Cardiac fibroblast (primary cell): ENCODE measurements at regions not wholly inside any gene's neighbourhood (a gene's known extent, or its start where the extent isn't known, plus 50 kb on each side); places are given as distances from the start of the nearest gene placed in this dataset.
A peak's percentile ranks its signal among the peaks of the same experiment; 100 is the strongest.
"Not testable (repeated sequence)": the region's sequence is repeated elsewhere in the genome, so short reads cannot be mapped to it uniquely, and the experiment has no call there.

Source experiments
- DNase-seq, 2 donors: peaks; one replicate each; pipeline versions ENCODE4 v3.0.0 to v3.0.0-alpha.2; 2010; ENCODE audit warnings: low read depth in 2 of 2
- H3K4me3 ChIP-seq, 2 donors: replicated peaks in 1 of 2; 1 replicate in 1 of 2; 2 replicates in 1 of 2; pipeline ENCODE4 v1.5.1; 2011; ENCODE audit warnings: low read depth in 2 of 2, low read length in 2 of 2, mild to moderate bottlenecking in 2 of 2, moderate library complexity in 1 of 2
- CTCF ChIP-seq: IDR thresholded peaks from one replicate; pipeline ENCODE4 v1.5.1; 2011; ENCODE audit warnings: low read depth, mild to moderate bottlenecking, low read length, inconsistent platforms

DNA sequence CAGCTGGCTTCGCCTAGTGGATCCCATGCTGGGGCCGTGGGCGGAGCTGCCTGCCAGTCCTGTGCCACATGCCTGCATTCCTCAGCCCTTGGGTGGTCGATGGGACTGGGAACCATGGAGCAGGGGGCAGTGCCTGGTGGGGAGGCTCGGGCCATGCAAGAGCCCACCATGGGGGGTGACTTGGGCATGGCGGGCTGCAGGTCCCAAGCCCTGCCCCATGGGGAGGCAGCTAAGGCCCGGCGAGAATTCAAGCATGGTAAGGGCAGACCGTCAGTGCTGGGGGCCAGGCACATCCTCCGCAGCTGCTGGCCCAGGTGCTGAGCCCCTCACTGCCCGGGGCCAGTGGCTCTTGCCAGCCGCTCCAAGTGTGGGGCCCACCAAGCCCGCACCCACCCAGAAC lies 262.6 kb downstream of the CENPC start:
- TF ChIP-seq CTCF, result no peak
- no peak overlapping the region for H3K4me3 ChIP-seq
- no peak for DNase-seq

- no peak overlapping the region for H3K4me3 ChIP-seq
- TF ChIP-seq CTCF, result no peak
- DNase-seq, result no peak
These were observed 270.0 kb downstream of the CENPC start for GRCh38 chr4:67275179-67275750.

DNA sequence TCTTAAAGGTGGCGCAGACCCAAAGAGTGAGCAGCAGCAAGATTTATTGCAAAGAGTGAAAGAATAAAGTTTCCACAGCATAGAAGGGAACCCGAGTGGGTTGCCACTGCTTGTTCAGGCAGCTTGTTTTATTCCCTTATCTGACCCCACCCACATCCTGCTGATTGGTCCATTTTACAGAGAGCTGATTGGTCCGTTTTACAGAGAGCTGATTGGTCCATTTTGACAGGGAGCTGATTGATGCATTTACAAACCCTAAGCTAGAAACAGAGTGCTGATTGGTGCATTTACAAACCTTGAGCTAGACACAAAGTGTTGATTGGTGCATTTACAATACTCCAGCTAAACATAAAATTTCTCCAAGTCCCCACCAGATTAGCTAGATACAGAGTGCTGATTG lies 270.6 kb downstream of the CENPC start:
- DNase-seq, H3K4me3 ChIP-seq: not testable (repeated sequence)

DNA sequence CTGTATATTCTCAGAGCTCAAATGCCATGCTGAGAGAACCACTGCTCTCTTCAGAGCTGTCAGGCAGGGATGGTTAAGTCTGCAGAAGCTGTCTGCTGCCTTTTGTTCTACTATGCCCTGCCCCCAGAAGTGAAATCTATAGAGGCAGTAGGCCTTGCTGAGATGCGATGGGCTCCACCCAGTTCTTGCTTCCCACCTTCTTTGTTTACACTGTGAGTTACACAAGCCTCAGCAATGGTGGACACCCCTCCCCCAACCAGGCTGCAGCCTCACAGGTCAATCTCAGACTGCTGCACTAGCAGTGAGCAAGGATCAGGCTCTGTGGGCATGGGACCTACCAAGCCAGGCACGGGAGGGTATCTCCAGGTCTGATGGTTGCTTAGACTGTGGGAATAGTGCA lies 271.6 kb downstream of the CENPC start:
- no peak overlapping the region for H3K4me3 ChIP-seq
- no peak for TF ChIP-seq CTCF
- DNase-seq, result no peak

DNA sequence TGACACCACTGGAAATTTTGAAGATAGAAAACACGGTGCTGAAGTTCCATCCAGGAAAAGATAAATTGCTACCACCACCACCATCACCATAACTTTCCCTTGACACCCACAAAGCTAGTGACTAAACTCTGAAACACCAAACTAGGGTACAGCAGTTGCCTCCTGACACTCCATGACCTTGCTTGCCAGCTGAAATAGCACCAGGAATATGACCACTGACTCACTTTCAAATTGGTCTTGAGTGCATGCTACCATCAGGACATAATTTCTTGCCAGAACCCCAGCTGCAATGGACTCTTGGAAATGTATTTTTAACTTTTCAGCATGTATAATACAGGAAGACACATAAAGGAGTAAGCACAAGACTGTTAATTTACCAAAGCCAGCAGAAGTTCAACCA lies 283.3 kb downstream of the CENPC start:
- no peak overlapping the region for H3K4me3 ChIP-seq
- no peak for DNase-seq
- no peak for TF ChIP-seq CTCF

DNA sequence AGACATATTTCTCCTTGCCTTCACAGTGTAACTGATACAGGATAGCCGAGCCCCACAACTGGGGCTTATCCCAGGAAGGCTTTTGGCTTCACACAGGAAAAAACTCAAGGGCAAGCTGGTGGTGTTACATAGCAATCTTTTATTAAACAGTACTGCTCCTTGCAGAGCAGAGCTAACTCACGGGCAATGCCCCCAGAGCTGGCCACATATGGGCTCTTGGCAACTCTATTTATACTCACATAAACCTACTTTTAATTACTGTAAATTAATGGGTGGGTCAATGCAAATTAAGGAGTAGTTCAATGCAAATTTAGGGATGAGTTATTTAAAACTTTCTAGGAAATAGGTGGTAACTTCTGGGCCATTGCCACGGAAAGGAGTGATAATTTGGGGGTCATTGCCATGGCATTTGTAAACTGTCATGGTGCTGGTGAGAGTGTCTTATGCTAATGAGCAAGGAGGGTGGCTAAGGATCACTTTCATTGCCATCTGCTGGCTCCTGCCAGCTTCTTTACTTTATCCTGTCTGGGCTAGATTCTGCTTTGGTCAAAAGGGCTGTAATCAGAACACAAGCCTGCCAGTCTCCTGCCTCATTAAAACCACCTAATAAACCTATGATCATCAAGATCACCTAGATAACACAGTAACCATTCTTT lies 288.8 kb downstream of the CENPC start:
- no peak for DNase-seq
- H3K4me3 ChIP-seq, result no peak overlapping the region
- no peak for TF ChIP-seq CTCF

GRCh38 chr4:67250131-67250896 lies 295.0 kb downstream of the CENPC start:
- TF ChIP-seq CTCF, result no peak
- peak in 1 of 2 donors; percentile 1 for DNase-seq
- no peak overlapping the region for H3K4me3 ChIP-seq
